ENCODE measurements at regions not wholly inside any gene's neighbourhood (a gene's known extent, or its start where the extent isn't known, plus 50 kb on each side); places are given as distances from the start of the nearest gene placed in this dataset.

DNA sequence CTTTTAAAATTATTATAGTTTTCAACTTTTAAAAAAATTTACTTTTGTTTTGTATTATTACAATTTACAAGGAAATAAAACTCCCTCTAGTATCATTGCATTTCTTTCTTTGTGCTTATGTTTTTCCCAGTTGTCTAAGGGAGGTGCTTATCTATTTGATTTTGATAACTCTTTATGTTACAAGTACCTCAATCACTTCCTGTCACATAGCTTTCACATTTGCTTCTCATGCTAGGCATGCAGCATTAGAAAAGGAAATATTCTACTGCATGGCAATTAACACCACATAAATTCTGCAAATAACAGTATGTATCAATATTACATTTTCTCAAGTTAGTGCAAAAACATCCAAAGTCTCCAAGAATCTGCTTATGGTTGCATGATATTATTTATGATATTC, 180.3 kb upstream of the HS3ST1 start (continued):
- TF ChIP-seq, protein P1, sequence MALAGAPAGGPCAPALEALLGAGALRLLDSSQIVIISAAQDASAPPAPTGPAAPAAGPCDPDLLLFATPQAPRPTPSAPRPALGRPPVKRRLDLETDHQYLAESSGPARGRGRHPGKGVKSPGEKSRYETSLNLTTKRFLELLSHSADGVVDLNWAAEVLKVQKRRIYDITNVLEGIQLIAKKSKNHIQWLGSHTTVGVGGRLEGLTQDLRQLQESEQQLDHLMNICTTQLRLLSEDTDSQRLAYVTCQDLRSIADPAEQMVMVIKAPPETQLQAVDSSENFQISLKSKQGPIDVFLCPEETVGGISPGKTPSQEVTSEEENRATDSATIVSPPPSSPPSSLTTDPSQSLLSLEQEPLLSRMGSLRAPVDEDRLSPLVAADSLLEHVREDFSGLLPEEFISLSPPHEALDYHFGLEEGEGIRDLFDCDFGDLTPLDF (CRISPR knock-in tag; IDR thresholded peaks at IDR 0.05): no peak

DNA sequence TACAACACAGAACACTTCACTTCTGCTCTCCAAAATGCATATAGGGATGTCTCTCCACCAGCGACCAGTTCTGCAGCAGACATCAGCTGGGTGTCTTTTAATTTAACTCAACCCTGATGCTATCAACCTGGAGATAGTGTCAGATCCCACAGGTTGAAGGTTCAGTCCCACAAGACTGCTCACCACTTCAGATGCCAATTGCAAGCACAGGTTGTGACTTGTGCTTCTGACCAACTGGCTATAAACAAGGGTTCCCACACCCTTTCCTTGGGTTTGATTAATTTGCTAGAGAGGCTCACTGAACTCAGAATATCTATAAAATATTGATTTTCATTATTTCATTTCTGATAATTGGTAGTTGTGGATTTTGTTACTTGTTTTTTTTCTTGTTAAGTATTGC, 177.4 kb upstream of the HS3ST1 start:
- Mint-ChIP-seq H3K4me3 (no peak overlapping the region), H3K36me3 (peaks cover 18% of the 10 kb centered on the region), H3K27me3 (ENCODE audit: low read depth) (no peaks in the 10 kb centered on the region), H3K9me3 (peaks cover 51% of the 10 kb centered on the region), H3K27ac (no peak overlapping the region), H3K4me1 (peaks cover 14% of the 10 kb centered on the region)
- TF ChIP-seq GTF2I (CRISPR knock-in tag; conservative IDR thresholded peaks at IDR 0.05) (no peak), PRRX2 (CRISPR knock-in tag; IDR thresholded peaks at IDR 0.05) (no peak), ZNF423 (CRISPR knock-in tag; IDR thresholded peaks at IDR 0.05) (no peak), ZNF219 (CRISPR knock-in tag; IDR thresholded peaks at IDR 0.05; ENCODE audit: borderline replicate concordance) (no peak), NR2C2 (CRISPR knock-in tag; IDR thresholded peaks at IDR 0.05) (no peak), NR3C1 (CRISPR knock-in tag; conservative IDR thresholded peaks at IDR 0.05; ENCODE audit: low read depth) (no peak), SOX15 (CRISPR knock-in tag; IDR thresholded peaks at IDR 0.05) (no peak), ZNF121 (CRISPR knock-in tag; IDR thresholded peaks at IDR 0.05) (no peak), FOXK1 (CRISPR knock-in tag; IDR thresholded peaks at IDR 0.05) (no peak)
- TF ChIP-seq, protein P2, sequence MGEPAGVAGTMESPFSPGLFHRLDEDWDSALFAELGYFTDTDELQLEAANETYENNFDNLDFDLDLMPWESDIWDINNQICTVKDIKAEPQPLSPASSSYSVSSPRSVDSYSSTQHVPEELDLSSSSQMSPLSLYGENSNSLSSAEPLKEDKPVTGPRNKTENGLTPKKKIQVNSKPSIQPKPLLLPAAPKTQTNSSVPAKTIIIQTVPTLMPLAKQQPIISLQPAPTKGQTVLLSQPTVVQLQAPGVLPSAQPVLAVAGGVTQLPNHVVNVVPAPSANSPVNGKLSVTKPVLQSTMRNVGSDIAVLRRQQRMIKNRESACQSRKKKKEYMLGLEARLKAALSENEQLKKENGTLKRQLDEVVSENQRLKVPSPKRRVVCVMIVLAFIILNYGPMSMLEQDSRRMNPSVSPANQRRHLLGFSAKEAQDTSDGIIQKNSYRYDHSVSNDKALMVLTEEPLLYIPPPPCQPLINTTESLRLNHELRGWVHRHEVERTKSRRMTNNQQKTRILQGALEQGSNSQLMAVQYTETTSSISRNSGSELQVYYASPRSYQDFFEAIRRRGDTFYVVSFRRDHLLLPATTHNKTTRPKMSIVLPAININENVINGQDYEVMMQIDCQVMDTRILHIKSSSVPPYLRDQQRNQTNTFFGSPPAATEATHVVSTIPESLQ (CRISPR knock-in tag; IDR thresholded peaks at IDR 0.05): no peak
- TF ChIP-seq, protein P3, sequence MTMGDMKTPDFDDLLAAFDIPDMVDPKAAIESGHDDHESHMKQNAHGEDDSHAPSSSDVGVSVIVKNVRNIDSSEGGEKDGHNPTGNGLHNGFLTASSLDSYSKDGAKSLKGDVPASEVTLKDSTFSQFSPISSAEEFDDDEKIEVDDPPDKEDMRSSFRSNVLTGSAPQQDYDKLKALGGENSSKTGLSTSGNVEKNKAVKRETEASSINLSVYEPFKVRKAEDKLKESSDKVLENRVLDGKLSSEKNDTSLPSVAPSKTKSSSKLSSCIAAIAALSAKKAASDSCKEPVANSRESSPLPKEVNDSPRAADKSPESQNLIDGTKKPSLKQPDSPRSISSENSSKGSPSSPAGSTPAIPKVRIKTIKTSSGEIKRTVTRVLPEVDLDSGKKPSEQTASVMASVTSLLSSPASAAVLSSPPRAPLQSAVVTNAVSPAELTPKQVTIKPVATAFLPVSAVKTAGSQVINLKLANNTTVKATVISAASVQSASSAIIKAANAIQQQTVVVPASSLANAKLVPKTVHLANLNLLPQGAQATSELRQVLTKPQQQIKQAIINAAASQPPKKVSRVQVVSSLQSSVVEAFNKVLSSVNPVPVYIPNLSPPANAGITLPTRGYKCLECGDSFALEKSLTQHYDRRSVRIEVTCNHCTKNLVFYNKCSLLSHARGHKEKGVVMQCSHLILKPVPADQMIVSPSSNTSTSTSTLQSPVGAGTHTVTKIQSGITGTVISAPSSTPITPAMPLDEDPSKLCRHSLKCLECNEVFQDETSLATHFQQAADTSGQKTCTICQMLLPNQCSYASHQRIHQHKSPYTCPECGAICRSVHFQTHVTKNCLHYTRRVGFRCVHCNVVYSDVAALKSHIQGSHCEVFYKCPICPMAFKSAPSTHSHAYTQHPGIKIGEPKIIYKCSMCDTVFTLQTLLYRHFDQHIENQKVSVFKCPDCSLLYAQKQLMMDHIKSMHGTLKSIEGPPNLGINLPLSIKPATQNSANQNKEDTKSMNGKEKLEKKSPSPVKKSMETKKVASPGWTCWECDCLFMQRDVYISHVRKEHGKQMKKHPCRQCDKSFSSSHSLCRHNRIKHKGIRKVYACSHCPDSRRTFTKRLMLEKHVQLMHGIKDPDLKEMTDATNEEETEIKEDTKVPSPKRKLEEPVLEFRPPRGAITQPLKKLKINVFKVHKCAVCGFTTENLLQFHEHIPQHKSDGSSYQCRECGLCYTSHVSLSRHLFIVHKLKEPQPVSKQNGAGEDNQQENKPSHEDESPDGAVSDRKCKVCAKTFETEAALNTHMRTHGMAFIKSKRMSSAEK (CRISPR knock-in tag; IDR thresholded peaks at IDR 0.05; ENCODE audit: borderline replicate concordance): no peak
- TF ChIP-seq, protein P4, sequence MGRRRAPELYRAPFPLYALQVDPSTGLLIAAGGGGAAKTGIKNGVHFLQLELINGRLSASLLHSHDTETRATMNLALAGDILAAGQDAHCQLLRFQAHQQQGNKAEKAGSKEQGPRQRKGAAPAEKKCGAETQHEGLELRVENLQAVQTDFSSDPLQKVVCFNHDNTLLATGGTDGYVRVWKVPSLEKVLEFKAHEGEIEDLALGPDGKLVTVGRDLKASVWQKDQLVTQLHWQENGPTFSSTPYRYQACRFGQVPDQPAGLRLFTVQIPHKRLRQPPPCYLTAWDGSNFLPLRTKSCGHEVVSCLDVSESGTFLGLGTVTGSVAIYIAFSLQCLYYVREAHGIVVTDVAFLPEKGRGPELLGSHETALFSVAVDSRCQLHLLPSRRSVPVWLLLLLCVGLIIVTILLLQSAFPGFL (CRISPR knock-in tag; IDR thresholded peaks at IDR 0.05; ENCODE audit: borderline replicate concordance): no peak
- TF ChIP-seq, protein P5, sequence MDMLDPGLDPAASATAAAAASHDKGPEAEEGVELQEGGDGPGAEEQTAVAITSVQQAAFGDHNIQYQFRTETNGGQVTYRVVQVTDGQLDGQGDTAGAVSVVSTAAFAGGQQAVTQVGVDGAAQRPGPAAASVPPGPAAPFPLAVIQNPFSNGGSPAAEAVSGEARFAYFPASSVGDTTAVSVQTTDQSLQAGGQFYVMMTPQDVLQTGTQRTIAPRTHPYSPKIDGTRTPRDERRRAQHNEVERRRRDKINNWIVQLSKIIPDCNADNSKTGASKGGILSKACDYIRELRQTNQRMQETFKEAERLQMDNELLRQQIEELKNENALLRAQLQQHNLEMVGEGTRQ (CRISPR knock-in tag; IDR thresholded peaks at IDR 0.05): no peak
- TF ChIP-seq, protein P6, sequence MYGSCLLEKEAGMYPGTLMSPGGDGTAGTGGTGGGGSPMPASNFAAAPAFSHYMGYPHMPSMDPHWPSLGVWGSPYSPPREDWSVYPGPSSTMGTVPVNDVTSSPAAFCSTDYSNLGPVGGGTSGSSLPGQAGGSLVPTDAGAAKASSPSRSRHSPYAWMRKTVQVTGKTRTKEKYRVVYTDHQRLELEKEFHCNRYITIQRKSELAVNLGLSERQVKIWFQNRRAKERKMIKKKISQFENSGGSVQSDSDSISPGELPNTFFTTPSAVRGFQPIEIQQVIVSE (CRISPR knock-in tag; IDR thresholded peaks at IDR 0.05; ENCODE audit: borderline replicate concordance): no peak
- TF ChIP-seq, protein P7, sequence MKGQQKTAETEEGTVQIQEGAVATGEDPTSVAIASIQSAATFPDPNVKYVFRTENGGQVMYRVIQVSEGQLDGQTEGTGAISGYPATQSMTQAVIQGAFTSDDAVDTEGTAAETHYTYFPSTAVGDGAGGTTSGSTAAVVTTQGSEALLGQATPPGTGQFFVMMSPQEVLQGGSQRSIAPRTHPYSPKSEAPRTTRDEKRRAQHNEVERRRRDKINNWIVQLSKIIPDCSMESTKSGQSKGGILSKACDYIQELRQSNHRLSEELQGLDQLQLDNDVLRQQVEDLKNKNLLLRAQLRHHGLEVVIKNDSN (CRISPR knock-in tag; IDR thresholded peaks at IDR 0.05): no peak
- DNase-seq (ENCODE audit: low spot score) (no peak), ATAC-seq (no peak)
- ChIA-PET CTCF (no interaction called here), POLR2A (no interaction called here)
